ENCODE measurements at regions not wholly inside any gene's neighbourhood (a gene's known extent, or its start where the extent isn't known, plus 50 kb on each side); places are given as distances from the start of the nearest gene placed in this dataset.

DNA sequence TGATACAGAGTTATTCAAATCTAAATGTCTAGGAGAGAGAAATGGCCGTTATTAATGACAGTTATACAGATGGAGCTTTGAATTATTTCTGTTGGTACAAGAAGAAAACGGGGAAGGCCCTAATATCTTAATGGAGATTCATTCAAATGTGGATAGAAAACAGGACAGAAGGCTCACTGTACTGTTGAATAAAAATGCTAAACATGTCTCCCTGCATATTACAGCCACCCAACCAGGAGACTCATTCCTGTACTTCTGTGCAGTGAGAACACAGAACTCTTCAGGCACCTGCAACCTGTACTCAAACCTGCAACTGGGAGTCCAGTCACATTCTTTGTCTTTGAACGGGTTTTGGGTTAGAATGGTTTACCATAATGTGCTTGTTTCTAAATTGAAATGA is 403.2 kb downstream of the DAD1 start:
- no peak for DNase-seq (ENCODE audit: low read depth)
- TF ChIP-seq, protein P1, sequence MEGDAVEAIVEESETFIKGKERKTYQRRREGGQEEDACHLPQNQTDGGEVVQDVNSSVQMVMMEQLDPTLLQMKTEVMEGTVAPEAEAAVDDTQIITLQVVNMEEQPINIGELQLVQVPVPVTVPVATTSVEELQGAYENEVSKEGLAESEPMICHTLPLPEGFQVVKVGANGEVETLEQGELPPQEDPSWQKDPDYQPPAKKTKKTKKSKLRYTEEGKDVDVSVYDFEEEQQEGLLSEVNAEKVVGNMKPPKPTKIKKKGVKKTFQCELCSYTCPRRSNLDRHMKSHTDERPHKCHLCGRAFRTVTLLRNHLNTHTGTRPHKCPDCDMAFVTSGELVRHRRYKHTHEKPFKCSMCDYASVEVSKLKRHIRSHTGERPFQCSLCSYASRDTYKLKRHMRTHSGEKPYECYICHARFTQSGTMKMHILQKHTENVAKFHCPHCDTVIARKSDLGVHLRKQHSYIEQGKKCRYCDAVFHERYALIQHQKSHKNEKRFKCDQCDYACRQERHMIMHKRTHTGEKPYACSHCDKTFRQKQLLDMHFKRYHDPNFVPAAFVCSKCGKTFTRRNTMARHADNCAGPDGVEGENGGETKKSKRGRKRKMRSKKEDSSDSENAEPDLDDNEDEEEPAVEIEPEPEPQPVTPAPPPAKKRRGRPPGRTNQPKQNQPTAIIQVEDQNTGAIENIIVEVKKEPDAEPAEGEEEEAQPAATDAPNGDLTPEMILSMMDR (conservative IDR thresholded peaks at IDR 0.05; ENCODE audit: low read depth, low read length), result no peak
- H3K4me3 ChIP-seq (ENCODE audit: low read length), result no peak overlapping the region

DNA sequence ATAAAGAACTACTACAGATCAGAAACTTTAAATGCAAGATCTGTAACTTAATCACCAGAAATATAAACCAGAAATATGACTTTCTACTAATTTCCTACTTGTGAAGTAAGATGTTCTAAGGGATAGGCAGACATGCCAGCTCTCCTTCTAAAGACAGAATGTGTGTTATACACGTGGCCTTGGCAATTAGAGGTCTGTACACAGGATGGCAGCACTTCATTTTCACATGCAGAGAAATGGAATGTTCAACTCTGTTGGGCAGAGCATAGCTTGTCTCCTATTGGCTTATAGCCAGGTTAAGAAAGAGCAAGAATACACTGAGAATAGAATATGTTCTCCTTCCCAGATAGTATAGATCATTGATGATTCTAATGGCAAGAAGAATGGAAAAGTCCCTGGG is 403.8 kb downstream of the DAD1 start:
- TF ChIP-seq, protein P1 (conservative IDR thresholded peaks at IDR 0.05; ENCODE audit: low read depth, low read length), result peak; percentile 17
- H3K4me3 ChIP-seq (ENCODE audit: low read length), result no peak overlapping the region
- no peak for DNase-seq (ENCODE audit: low read depth)

GRCh38 chr14:22184830-22185168 is 404.2 kb downstream of the DAD1 start:
- H3K4me3 ChIP-seq (ENCODE audit: low read length), result no peak overlapping the region
- TF ChIP-seq, protein P1 (conservative IDR thresholded peaks at IDR 0.05; ENCODE audit: low read depth, low read length), result no peak
- no peak for DNase-seq (ENCODE audit: low read depth)

GRCh38 chr14:22184157-22184829 is 404.7 kb downstream of the DAD1 start:
- TF ChIP-seq, protein P1 (conservative IDR thresholded peaks at IDR 0.05; ENCODE audit: low read depth, low read length), result no peak
- no peak overlapping the region for H3K4me3 ChIP-seq (ENCODE audit: low read length)
- no peak for DNase-seq (ENCODE audit: low read depth)

DNA sequence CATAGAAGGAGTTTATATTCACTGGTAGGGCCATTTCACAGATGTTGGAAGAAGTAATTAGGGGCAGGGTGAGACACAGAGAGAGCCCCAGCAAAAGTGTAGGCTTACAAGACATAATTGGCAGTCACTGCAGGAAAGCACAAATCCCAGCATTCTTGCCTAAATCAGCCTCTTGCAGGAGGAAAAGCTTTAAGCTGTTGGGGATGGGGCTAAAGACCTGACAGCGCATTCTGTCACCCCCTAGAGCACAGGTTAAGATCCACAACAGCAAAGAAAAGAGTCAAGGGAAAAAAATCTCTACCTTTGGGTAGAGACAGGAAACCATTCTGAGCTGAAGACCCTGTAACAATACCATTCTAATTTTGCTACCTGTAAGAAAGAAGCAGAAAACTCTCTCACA is 409.0 kb downstream of the DAD1 start:
- TF ChIP-seq, protein P1 (conservative IDR thresholded peaks at IDR 0.05; ENCODE audit: low read depth, low read length), result no peak
- DNase-seq (ENCODE audit: low read depth), result no peak
- H3K4me3 ChIP-seq (ENCODE audit: low read length), result no peak overlapping the region

DNA sequence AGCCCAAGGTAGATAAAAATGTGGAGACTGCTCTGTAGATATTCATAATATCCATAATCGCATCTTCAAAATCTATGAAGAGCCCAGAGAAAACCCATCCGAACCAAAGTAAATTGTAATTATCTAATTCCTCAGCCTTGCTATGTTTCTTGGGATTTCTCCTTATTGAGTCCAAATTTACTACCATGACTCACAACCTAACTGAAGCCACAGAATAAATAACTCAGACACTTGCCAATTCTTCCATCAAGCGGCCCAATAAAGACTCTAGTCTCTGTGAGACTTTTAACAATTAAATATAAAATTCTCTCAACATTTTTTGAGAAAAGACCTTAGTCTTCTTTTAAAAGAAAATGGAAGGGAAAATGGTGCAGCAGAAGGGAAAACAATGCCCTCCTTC is 409.8 kb downstream of the DAD1 start:
- DNase-seq (ENCODE audit: low read depth), result no peak
- no peak overlapping the region for H3K4me3 ChIP-seq (ENCODE audit: low read length)
- TF ChIP-seq, protein P1 (conservative IDR thresholded peaks at IDR 0.05; ENCODE audit: low read depth, low read length), result no peak

DNA sequence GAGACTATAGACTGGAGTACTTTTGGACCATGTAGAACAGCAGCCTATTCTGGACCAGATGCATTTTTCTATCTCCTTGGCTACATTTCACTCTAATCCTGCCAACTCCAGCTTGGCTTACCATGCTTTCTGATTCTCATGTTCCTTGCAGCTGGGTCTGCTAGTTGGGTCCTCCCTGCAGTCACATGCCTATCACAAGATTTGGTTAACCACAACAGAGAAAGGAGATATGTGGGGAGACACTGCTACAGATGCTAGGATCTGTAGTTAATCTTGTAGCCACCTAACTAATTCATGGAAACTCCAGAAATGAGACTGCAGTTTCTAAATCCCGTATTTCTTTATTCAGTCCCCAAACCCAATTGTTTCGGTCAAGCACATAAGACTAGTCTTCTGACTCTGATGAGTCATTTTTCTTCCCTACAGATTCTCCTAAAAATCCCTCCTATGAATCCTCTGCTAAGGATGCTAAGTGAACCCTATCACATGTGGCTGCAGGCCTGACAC is 410.6 kb downstream of the DAD1 start:
- DNase-seq (ENCODE audit: low read depth), result no peak
- no peak overlapping the region for H3K4me3 ChIP-seq (ENCODE audit: low read length)
- TF ChIP-seq, protein P1 (conservative IDR thresholded peaks at IDR 0.05; ENCODE audit: low read depth, low read length), result no peak

All from retinal pigment epithelial cell (primary cell).